ENCODE measurements at regions not wholly inside any gene's neighbourhood (a gene's known extent, or its start where the extent isn't known, plus 50 kb on each side); places are given as distances from the start of the nearest gene placed in this dataset.

GRCh38 chr21:35243171-35243570 is 194.1 kb upstream of the RUNX1 start:
- TF ChIP-seq, protein P1, sequence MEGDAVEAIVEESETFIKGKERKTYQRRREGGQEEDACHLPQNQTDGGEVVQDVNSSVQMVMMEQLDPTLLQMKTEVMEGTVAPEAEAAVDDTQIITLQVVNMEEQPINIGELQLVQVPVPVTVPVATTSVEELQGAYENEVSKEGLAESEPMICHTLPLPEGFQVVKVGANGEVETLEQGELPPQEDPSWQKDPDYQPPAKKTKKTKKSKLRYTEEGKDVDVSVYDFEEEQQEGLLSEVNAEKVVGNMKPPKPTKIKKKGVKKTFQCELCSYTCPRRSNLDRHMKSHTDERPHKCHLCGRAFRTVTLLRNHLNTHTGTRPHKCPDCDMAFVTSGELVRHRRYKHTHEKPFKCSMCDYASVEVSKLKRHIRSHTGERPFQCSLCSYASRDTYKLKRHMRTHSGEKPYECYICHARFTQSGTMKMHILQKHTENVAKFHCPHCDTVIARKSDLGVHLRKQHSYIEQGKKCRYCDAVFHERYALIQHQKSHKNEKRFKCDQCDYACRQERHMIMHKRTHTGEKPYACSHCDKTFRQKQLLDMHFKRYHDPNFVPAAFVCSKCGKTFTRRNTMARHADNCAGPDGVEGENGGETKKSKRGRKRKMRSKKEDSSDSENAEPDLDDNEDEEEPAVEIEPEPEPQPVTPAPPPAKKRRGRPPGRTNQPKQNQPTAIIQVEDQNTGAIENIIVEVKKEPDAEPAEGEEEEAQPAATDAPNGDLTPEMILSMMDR (conservative IDR thresholded peaks at IDR 0.05; ENCODE audit: low read length): no peak
- no peak for TF ChIP-seq EZH2phosphoT487 (IDR thresholded peaks at IDR 0.05; ENCODE audit: borderline replicate concordance)
